ENCODE measurements at regions not wholly inside any gene's neighbourhood (a gene's known extent, or its start where the extent isn't known, plus 50 kb on each side); places are given as distances from the start of the nearest gene placed in this dataset.
"Not testable (repeated sequence)": the region's sequence is repeated elsewhere in the genome, so short reads cannot be mapped to it uniquely, and the experiment has no call there.

DNA sequence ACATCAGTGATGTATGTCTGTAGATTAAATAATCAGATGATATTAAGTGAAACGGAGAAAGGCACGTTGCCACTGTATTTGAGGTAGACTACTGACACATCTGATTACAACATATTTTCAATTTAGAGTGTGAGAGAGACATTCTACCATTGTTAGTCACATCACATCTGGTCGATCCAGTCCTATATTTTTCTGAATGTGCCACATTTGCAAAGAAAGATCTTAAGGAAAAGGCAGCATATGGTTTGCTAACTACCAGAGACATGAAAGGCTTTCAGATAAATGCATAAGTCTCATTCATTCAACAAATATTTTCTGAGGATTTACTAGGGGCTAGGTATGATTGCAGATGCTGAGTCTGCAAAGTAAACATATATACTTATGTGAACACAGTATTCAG, 114.3 kb upstream of the RUNX1 start:
- no peaks in the 10 kb centered on the region for H3K4me1 ChIP-seq
- DNase-seq: no peak
- TF ChIP-seq POLR2A (IDR thresholded peaks at IDR 0.05): no peak
- TF ChIP-seq, protein P1, sequence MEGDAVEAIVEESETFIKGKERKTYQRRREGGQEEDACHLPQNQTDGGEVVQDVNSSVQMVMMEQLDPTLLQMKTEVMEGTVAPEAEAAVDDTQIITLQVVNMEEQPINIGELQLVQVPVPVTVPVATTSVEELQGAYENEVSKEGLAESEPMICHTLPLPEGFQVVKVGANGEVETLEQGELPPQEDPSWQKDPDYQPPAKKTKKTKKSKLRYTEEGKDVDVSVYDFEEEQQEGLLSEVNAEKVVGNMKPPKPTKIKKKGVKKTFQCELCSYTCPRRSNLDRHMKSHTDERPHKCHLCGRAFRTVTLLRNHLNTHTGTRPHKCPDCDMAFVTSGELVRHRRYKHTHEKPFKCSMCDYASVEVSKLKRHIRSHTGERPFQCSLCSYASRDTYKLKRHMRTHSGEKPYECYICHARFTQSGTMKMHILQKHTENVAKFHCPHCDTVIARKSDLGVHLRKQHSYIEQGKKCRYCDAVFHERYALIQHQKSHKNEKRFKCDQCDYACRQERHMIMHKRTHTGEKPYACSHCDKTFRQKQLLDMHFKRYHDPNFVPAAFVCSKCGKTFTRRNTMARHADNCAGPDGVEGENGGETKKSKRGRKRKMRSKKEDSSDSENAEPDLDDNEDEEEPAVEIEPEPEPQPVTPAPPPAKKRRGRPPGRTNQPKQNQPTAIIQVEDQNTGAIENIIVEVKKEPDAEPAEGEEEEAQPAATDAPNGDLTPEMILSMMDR (IDR thresholded peaks at IDR 0.05 in 4 of 5, conservative IDR thresholded peaks at IDR 0.05 in 1 of 5): no peak
- H3K9me3 ChIP-seq: no peaks in the 10 kb centered on the region
- ATAC-seq: no peak
- H3K36me3 ChIP-seq: no peaks in the 10 kb centered on the region
- H3K27me3 ChIP-seq: no peaks in the 10 kb centered on the region
- in situ Hi-C loops (cut with MboI; ENCODE audit: low sequenced_read_pairs in 4 of 4) (no loop called here), intact Hi-C loops (cut with DNase I; ENCODE audit: low total_unique reads) (no loop called here)
- no peak overlapping the region for H3K27ac ChIP-seq
- H3K4me3 ChIP-seq: no peak overlapping the region

DNA sequence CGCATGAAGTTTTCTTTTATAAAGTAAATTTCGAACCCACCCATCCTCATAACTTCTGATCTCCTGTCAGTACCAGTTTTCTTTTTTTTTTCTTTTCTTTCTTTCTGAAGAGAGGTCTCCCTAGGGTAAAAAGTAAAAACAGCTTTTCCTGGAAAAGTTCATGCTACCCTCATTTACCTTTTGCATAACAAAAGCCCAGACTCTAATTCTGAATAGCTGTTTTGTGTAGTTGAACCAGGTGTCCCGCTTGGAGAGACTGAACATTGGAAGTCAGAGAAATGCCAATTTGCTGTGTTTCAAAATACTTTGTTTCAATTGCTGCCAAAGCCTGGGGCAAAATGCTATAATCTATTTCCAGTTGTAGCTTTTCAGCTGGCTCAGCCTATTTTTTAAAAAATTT, 113.7 kb upstream of the RUNX1 start:
- no peaks in the 10 kb centered on the region for H3K9me3 ChIP-seq
- H3K4me1 ChIP-seq: no peaks in the 10 kb centered on the region
- intact Hi-C loops (cut with DNase I; ENCODE audit: low total_unique reads) (no loop called here), in situ Hi-C loops (cut with MboI; ENCODE audit: low sequenced_read_pairs in 4 of 4) (no loop called here)
- ATAC-seq: no peak
- no peak overlapping the region for H3K4me3 ChIP-seq
- no peak for TF ChIP-seq POLR2A (IDR thresholded peaks at IDR 0.05)
- TF ChIP-seq, protein P1 (IDR thresholded peaks at IDR 0.05 in 4 of 5, conservative IDR thresholded peaks at IDR 0.05 in 1 of 5): no peak
- H3K36me3 ChIP-seq: no peaks in the 10 kb centered on the region
- H3K27me3 ChIP-seq: no peaks in the 10 kb centered on the region
- DNase-seq: no peak
- no peak overlapping the region for H3K27ac ChIP-seq

DNA sequence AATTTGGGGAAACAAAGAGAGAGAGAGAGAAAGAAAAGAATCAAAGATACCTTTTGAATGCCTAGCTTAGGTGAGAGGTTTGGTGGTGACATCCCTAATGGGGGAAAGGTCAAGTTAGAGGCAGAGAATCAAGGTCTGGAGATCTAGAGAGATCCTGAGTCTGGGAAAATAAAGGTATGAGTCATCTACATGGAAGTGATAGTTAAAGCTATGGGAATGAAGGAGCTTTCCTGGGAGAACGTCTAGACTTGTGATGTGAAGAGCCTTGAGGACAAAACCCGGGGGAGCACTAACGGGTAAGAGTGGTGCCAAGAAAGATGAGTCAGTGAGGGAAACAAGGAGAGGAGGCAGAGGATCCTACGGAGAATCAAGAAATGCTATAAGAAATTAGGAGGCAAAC, 110.8 kb upstream of the RUNX1 start:
- ATAC-seq (no peak), DNase-seq (no peak)
- in situ Hi-C loops (cut with MboI; ENCODE audit: low sequenced_read_pairs in 4 of 4) (no loop called here), intact Hi-C loops (cut with DNase I; ENCODE audit: low total_unique reads) (no loop called here)
- no peaks in the 10 kb centered on the region for H3K27me3 ChIP-seq
- H3K9me3 ChIP-seq: no peaks in the 10 kb centered on the region
- TF ChIP-seq, protein P1 (IDR thresholded peaks at IDR 0.05 in 4 of 5, conservative IDR thresholded peaks at IDR 0.05 in 1 of 5): no peak
- no peak for TF ChIP-seq POLR2A (IDR thresholded peaks at IDR 0.05)
- no peaks in the 10 kb centered on the region for H3K36me3 ChIP-seq
- no peaks in the 10 kb centered on the region for H3K4me1 ChIP-seq
- H3K4me3 ChIP-seq: no peak overlapping the region
- H3K27ac ChIP-seq: no peak overlapping the region

DNA sequence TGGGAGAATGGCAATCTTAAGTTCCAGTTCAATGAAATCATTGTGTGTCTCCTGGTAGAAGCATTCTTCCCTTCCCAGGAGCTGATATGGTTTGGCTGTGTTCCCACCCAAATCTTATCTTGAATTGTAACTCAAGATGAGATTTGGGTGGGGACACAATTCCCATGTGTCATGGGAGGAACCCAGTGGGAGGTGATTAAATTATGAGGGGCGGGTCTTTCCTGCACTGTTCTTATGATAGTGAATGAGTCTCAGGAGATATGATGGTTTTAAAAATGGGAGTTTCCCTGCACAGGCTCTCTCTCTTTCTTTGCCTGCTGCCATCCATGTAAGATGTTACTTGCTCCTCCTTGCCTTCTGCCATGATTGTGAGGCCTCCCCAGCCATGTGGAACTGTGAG, 108.3 kb upstream of the RUNX1 start:
- in situ Hi-C loops (cut with MboI; ENCODE audit: low sequenced_read_pairs in 4 of 4): not testable (repeated sequence)

DNA sequence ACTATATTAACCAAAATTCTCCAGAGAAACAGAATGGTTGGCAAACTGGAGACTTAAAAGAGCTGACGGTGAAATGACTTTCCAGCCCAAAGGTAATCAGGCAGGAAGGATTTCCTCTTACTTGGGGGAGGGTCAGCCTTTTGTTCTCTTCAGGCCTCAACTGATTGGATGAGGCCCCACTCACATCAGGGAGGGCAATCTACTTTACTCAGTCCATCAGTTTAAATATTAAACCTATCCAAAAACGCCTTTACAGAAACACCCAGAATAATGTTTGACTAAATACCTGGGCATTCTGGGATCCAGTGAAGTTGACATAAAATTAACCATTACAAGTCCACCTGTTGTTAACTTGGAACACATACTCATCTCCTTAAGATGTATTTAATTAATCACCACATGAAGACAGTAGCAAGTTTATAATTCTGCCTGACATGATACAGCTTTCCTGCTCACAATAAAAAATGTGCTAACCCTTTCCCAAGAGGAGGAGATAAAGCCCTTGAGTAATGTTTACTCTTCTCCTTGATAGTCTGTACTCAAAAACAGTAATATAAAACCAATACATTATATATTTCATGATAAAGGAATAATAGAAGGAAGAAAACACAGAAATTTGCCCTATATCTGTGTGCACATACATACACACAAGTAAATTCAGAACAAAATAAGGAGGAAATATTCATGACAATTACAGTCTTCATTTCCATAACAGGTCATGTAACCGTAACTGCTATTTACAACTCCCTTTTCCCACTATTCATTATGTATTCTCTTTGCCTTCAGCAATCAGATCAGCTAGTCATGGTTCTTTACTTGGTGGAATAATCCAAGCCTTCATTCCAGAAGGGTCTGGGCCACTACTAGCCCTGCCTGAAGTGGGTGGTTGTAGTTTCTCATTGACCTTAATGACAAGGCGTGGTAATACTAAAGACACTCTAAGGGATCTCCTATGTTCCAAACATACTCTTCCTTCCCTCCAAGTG, 107.5 kb upstream of the RUNX1 start:
- Histone ChIP-seq H3K36me3 (no peaks in the 10 kb centered on the region), H3K4me1 (no peaks in the 10 kb centered on the region), H3K27me3 (no peaks in the 10 kb centered on the region), H3K9me3 (no peaks in the 10 kb centered on the region), H3K27ac (no peak overlapping the region), H3K4me3 (no peak overlapping the region)
- ATAC-seq: no peak
- intact Hi-C loops (cut with DNase I; ENCODE audit: low total_unique reads): no loop called here
- DNase-seq: no peak
- no peak for TF ChIP-seq POLR2A (IDR thresholded peaks at IDR 0.05)
- TF ChIP-seq, protein P1 (IDR thresholded peaks at IDR 0.05 in 4 of 5, conservative IDR thresholded peaks at IDR 0.05 in 1 of 5): no peak
- in situ Hi-C loops (cut with MboI; ENCODE audit: low sequenced_read_pairs in 4 of 4): no loop called here

More for the DNA sequence above, 108.3 kb upstream of the RUNX1 start:
- H3K4me3 ChIP-seq; DNase-seq; H3K27me3 ChIP-seq; H3K36me3 ChIP-seq; ATAC-seq; H3K9me3 ChIP-seq; intact Hi-C loops (cut with DNase I; ENCODE audit: low total_unique reads); H3K27ac ChIP-seq; H3K4me1 ChIP-seq: not testable (repeated sequence)
